ENCODE measurements at regions not wholly inside any gene's neighbourhood (a gene's known extent, or its start where the extent isn't known, plus 50 kb on each side); places are given as distances from the start of the nearest gene placed in this dataset.
A peak's percentile ranks its signal among the peaks of the same experiment; 100 is the strongest.

- no peak for DNase-seq
These were observed 304.5 kb upstream of the CXorf51A start for GRCh38 chrX:147119088-147119487.

- no peak for DNase-seq
These were observed 265.4 kb upstream of the CXorf51A start for GRCh38 chrX:147079974-147080373.

GRCh38 chrX:147079457-147079856 lies 264.9 kb upstream of the CXorf51A start:
- no peak for DNase-seq

- DNase-seq, result no peak
These were observed 262.9 kb upstream of the CXorf51A start for GRCh38 chrX:147077472-147077871.

GRCh38 chrX:147072747-147073146 lies 258.2 kb upstream of the CXorf51A start:
- DNase-seq, result peak; percentile 4

- no peak for DNase-seq
These were observed 255.4 kb upstream of the CXorf51A start for GRCh38 chrX:147069926-147070325.

All from hematopoietic multipotent progenitor cell treated with erythropoietin and hydrocortisone succinate and interleukin-3 and kit ligand, for 6 days (in vitro differentiated cells).